Osteoblast (primary cell): ENCODE measurements at regions not wholly inside any gene's neighbourhood (a gene's known extent, or its start where the extent isn't known, plus 50 kb on each side); places are given as distances from the start of the nearest gene placed in this dataset.

Experiments
- DNase-seq: peaks from one replicate; pipeline ENCODE4 v3.0.0; 2011; ENCODE audit warnings: low spot score, mixed read lengths; ENCODE audit not compliant: insufficient read length; ENCODE audit errors: missing footprints
- H2AFZ ChIP-seq: 2 replicates; pipeline ENCODE4 v1.6.0; 2011; ENCODE audit warnings: mild to moderate bottlenecking, low read length
- H3K27ac ChIP-seq: 2 replicates; pipeline ENCODE4 v1.5.1; 2011; ENCODE audit warnings: mild to moderate bottlenecking, low read depth, low read length, moderate library complexity
- H3K27me3 ChIP-seq: 2 replicates; pipeline ENCODE4 v1.6.0; 2012; ENCODE audit warnings: mild to moderate bottlenecking, control low read depth, inconsistent platforms, low read length, moderate library complexity; ENCODE audit not compliant: insufficient read depth
- H3K36me3 ChIP-seq: 2 replicates; pipeline ENCODE4 v1.5.1; 2011; ENCODE audit warnings: mild to moderate bottlenecking, low read length, control low read depth, moderate library complexity; ENCODE audit not compliant: insufficient read depth
- H3K4me1 ChIP-seq: 2 replicates; pipeline ENCODE4 v1.5.1; 2011; ENCODE audit warnings: mild to moderate bottlenecking, low read length, control low read depth, moderate library complexity; ENCODE audit not compliant: insufficient read depth
- H3K4me2 ChIP-seq: 2 replicates; pipeline ENCODE4 v1.6.0; 2011; ENCODE audit warnings: mild to moderate bottlenecking, low read length; ENCODE audit not compliant: insufficient read depth
- H3K4me3 ChIP-seq: fragments of 200-600 bp; sonication (generic); 3 replicates; pipeline ENCODE4 v1.5.1; 2012; ENCODE audit warnings: mild to moderate bottlenecking, low read length, inconsistent platforms; ENCODE audit not compliant: insufficient read depth
- H3K79me2 ChIP-seq: 2 replicates; pipeline ENCODE4 v1.6.0; 2012; ENCODE audit warnings: mild to moderate bottlenecking, low read length, control low read depth, inconsistent platforms; ENCODE audit not compliant: insufficient read depth
- H3K9me3 ChIP-seq: 2 replicates; pipeline ENCODE4 v1.5.1; 2011; ENCODE audit warnings: low read depth, low read length, control low read depth
- H4K20me1 ChIP-seq: 2 replicates; pipeline ENCODE4 v1.6.0; 2012; ENCODE audit warnings: mild to moderate bottlenecking, low read length, control low read depth; ENCODE audit not compliant: insufficient read depth
- CTCF ChIP-seq: IDR thresholded peaks from 2 replicates; pipeline ENCODE4 v1.5.1; 2011; ENCODE audit warnings: mild to moderate bottlenecking, low read depth, low read length, moderate library complexity; ENCODE audit errors: extremely low read depth

DNA sequence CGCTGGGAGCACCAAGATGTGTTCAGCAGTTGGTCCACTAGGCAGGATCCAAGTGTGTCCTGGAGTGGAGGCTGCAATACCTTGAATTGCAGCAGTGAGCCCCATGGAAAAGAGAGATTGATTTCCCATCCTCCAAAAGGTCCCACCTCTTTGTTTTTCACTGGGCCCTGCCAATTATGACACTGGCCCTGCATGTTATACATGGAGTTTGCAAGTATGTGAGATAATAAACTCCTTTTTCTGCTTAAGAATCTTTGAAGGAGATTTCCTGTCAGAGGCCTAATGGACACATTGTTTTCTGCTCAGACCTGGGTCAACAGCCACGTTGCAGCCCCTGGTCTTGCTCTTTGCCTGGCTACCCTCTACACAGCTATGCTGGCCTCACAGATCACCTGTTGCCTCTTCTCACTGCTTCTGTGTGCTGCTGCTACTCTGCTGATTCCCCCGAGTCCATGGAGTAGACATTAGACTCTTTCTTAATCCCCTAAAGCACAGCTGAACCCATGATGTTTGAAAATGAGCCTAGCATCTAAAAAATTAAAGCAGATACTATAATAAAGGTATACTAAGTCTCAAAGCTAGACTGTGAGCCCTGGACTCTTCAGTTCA, 341.9 kb upstream of the CDH11 start:
- Histone ChIP-seq H2AFZ (no peak overlapping the region), H3K27me3 (no peaks in the 10 kb centered on the region), H3K4me2 (no peak overlapping the region), H3K4me1 (no peaks in the 10 kb centered on the region), H3K27ac (no peak overlapping the region), H3K9me3 (no peaks in the 10 kb centered on the region), H3K36me3 (no peaks in the 10 kb centered on the region), H3K4me3 (no peak overlapping the region), H4K20me1 (no peaks in the 10 kb centered on the region), H3K79me2 (no peaks in the 10 kb centered on the region)
- no peak for TF ChIP-seq CTCF
- no peak for DNase-seq

- H3K27me3 ChIP-seq, result no peaks in the 10 kb centered on the region
- H3K4me2 ChIP-seq, result no peak overlapping the region
- no peaks in the 10 kb centered on the region for H3K9me3 ChIP-seq
- H3K4me1 ChIP-seq, result no peaks in the 10 kb centered on the region
- H4K20me1 ChIP-seq, result no peaks in the 10 kb centered on the region
- H3K79me2 ChIP-seq, result no peaks in the 10 kb centered on the region
- no peak for TF ChIP-seq CTCF
- H3K36me3 ChIP-seq, result no peaks in the 10 kb centered on the region
- no peak overlapping the region for H3K4me3 ChIP-seq
- no peak overlapping the region for H2AFZ ChIP-seq
- H3K27ac ChIP-seq, result no peak overlapping the region
- DNase-seq, result no peak
Observed at GRCh38 chr16:65457084-65457483, 335.2 kb upstream of the CDH11 start.

GRCh38 chr16:65455761-65456160, 333.9 kb upstream of the CDH11 start:
- no peak overlapping the region for H3K27ac ChIP-seq
- no peaks in the 10 kb centered on the region for H3K4me1 ChIP-seq
- H4K20me1 ChIP-seq, result no peaks in the 10 kb centered on the region
- DNase-seq, result no peak
- H3K4me2 ChIP-seq, result no peak overlapping the region
- no peaks in the 10 kb centered on the region for H3K27me3 ChIP-seq
- H3K9me3 ChIP-seq, result no peaks in the 10 kb centered on the region
- H3K4me3 ChIP-seq, result no peak overlapping the region
- no peak for TF ChIP-seq CTCF
- H2AFZ ChIP-seq, result no peak overlapping the region
- H3K79me2 ChIP-seq, result no peaks in the 10 kb centered on the region
- no peaks in the 10 kb centered on the region for H3K36me3 ChIP-seq

DNA sequence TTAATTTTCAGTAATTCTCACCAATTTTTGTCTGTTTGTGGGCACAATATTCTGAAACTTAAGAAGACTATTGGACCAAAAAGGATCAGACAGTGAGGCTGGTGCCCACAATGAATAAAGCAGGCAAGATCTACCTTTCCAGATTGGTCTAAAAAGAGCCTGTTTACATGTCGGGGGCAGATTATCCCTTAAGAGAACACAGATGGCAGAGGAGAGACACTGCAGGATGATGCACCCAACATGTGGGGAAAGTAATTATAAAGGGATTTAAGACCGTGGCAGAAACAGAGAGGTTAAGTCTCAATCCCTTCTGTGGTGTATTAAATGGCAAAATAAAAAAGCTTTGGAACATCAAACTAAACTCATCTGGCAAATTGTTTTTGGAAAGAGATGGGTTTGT, 331.8 kb upstream of the CDH11 start:
- H4K20me1 ChIP-seq, result no peaks in the 10 kb centered on the region
- no peak overlapping the region for H3K4me2 ChIP-seq
- H3K27ac ChIP-seq, result no peak overlapping the region
- no peak overlapping the region for H2AFZ ChIP-seq
- H3K79me2 ChIP-seq, result no peaks in the 10 kb centered on the region
- no peaks in the 10 kb centered on the region for H3K36me3 ChIP-seq
- TF ChIP-seq CTCF, result no peak
- no peaks in the 10 kb centered on the region for H3K4me1 ChIP-seq
- no peak for DNase-seq
- no peak overlapping the region for H3K4me3 ChIP-seq
- H3K27me3 ChIP-seq, result no peaks in the 10 kb centered on the region
- H3K9me3 ChIP-seq, result no peaks in the 10 kb centered on the region
